SK-N-SH (cell line): ENCODE measurements at regions not wholly inside any gene's neighbourhood (a gene's known extent, or its start where the extent isn't known, plus 50 kb on each side); places are given as distances from the start of the nearest gene placed in this dataset.

Experiments
- CTCF ChIA-PET: fragments of 300-600, 350-600 bp; formaldehyde crosslinking; extraction: SDS; loops from one replicate; lab custom pipeline; 2021; lab: Yijun Ruan, JAX
- POLR2A ChIA-PET: fragments of 350-600 bp; sonication (Branson Sonifier 250); formaldehyde crosslinking; extraction: SDS; loops from one replicate; lab custom pipeline; 2020; ENCODE audit warnings: antibody characterized with exemption, inconsistent platforms; lab: Yijun Ruan, JAX
- DNase-seq: peaks from one replicate; pipeline ENCODE4 v3.0.0; 2012
- H2AFZ ChIP-seq: fragments of 200-600 bp; sonication (generic); 2 replicates; pipeline ENCODE4 v1.8.1; 2016; ENCODE audit warnings: antibody characterized with exemption, mild to moderate bottlenecking, low read depth
- H3F3A ChIP-seq: fragments of 200-600 bp; sonication (generic); replicated peaks from 2 replicates; pipeline ENCODE3; 2016; ENCODE audit warnings: antibody characterized with exemption, mild to moderate bottlenecking; ENCODE audit not compliant: insufficient read depth
- H3K27ac ChIP-seq, 2 experiments: fragments of 200-500 bp in 1 of 2; fragments of 200-600 bp in 1 of 2; sonication (Bioruptor generic) in 1 of 2; sonication (generic), shearing (Covaris generic) in 1 of 2; 2 replicates each; pipeline versions ENCODE4 v1.5.1 to v1.6.1; 2014 to 2016; ENCODE audit warnings: low read depth in 2 of 2, inconsistent platforms in 1 of 2, low read length in 1 of 2, mild to moderate bottlenecking in 1 of 2, mixed read lengths in 1 of 2
- H3K27me3 ChIP-seq: fragments of 200-600 bp; sonication (generic), shearing (Covaris generic); 2 replicates; pipeline ENCODE4 v1.6.1; 2016; ENCODE audit warnings: mixed run types; ENCODE audit not compliant: insufficient read depth
- H3K36me3 ChIP-seq, 2 experiments: fragments of 200-500 bp in 1 of 2; fragments of 200-600 bp in 1 of 2; sonication (Bioruptor generic) in 1 of 2; sonication (generic) in 1 of 2; replicated peaks in 1 of 2; 2 replicates each; pipeline versions ENCODE3 to v1.5.1; 2014 to 2016; ENCODE audit warnings: low read length in 1 of 2, mild to moderate bottlenecking in 1 of 2; ENCODE audit not compliant: insufficient read depth in 2 of 2, control insufficient read depth in 1 of 2
- H3K4me1 ChIP-seq, 2 experiments: fragments of 200-500 bp in 1 of 2; fragments of 200-600 bp in 1 of 2; sonication (Bioruptor generic) in 1 of 2; sonication (generic), shearing (Covaris generic) in 1 of 2; 2 replicates each; pipeline versions ENCODE4 v1.5.1 to v1.6.1; 2014 to 2016; ENCODE audit warnings: low read depth in 1 of 2, low read length in 1 of 2, mixed run types in 1 of 2; ENCODE audit not compliant: insufficient read depth in 2 of 2, control insufficient read depth in 1 of 2
- H3K4me2 ChIP-seq: fragments of 200-600 bp; sonication (generic), shearing (Covaris generic); 2 replicates; pipeline ENCODE4 v1.6.1; 2017; ENCODE audit warnings: mixed run types
- H3K4me3 ChIP-seq, 2 experiments: fragments of 200-500 bp in 1 of 2; fragments of 200-600 bp in 1 of 2; sonication (Bioruptor generic) in 1 of 2; sonication (generic), shearing (Covaris generic) in 1 of 2; 2 replicates each; pipeline versions ENCODE4 v1.5.1 to v1.8.1; 2014 to 2016; ENCODE audit warnings: low read depth in 2 of 2, inconsistent platforms in 1 of 2, low read length in 1 of 2, mild to moderate bottlenecking in 1 of 2, mixed read lengths in 1 of 2, moderate library complexity in 1 of 2
- H3K79me2 ChIP-seq: fragments of 200-600 bp; sonication (generic); 2 replicates; pipeline ENCODE4 v1.8.1; 2017; ENCODE audit warnings: mild to moderate bottlenecking; ENCODE audit not compliant: insufficient read depth
- H3K9ac ChIP-seq: fragments of 200-600 bp; sonication (generic); 2 replicates; pipeline ENCODE4 v1.6.1; 2017; ENCODE audit warnings: mixed run types
- H3K9me2 ChIP-seq: fragments of 200-600 bp; sonication (generic); 2 replicates; pipeline ENCODE4 v1.6.1; 2017; ENCODE audit warnings: mixed run types
- H3K9me3 ChIP-seq: fragments of 200-600 bp; sonication (generic); 2 replicates; pipeline ENCODE4 v1.6.1; 2017; ENCODE audit warnings: mixed run types, mild to moderate bottlenecking, moderate library complexity
- H4K20me1 ChIP-seq: fragments of 200-600 bp; sonication (generic); 2 replicates; pipeline ENCODE4 v1.6.1; 2017; ENCODE audit warnings: mild to moderate bottlenecking, mixed run types; ENCODE audit not compliant: insufficient read depth
- CHD2 ChIP-seq: fragments of 150-350 bp; IDR thresholded peaks from 2 replicates; pipeline ENCODE4 v1.6.1; 2018; ENCODE audit warnings: low read length; ENCODE audit not compliant: partially characterized antibody
- EZH2phosphoT487 ChIP-seq: fragments of 200-600 bp; sonication (generic); IDR thresholded peaks from 2 replicates; pipeline ENCODE4 v1.6.1; 2017; ENCODE audit warnings: low read depth, mixed run types, mild to moderate bottlenecking, antibody characterized with exemption, moderate library complexity, borderline replicate concordance
- FOXJ3 ChIP-seq: sonication (generic); formaldehyde crosslinking; IDR thresholded peaks from 2 replicates; pipeline ENCODE4 v1.5.1; 2020; ENCODE audit warnings: mild to moderate bottlenecking, missing genetic modification reagents
- GABPA ChIP-seq: IDR thresholded peaks from 2 replicates; pipeline ENCODE4 v1.4.0; 2012; ENCODE audit warnings: low read depth, mild to moderate bottlenecking
- IRF3 ChIP-seq: fragments of 150-350 bp; IDR thresholded peaks from 2 replicates; pipeline ENCODE4 v1.6.1; 2016; ENCODE audit warnings: mild to moderate bottlenecking, low read depth, low read length
- JUND ChIP-seq: IDR thresholded peaks from 2 replicates; pipeline ENCODE4 v1.4.0; 2012
- MXI1 ChIP-seq: IDR thresholded peaks from 2 replicates; pipeline ENCODE4 v1.6.1; 2012; ENCODE audit warnings: mild to moderate bottlenecking, low read depth, low read length, improper control_type of control experiment
- NFIC ChIP-seq: IDR thresholded peaks from 2 replicates; pipeline ENCODE4 v1.4.0; 2012; ENCODE audit warnings: borderline replicate concordance
- NRF1 ChIP-seq: IDR thresholded peaks from 2 replicates; pipeline ENCODE4 v1.6.1; 2012; ENCODE audit warnings: low read depth, mild to moderate bottlenecking, low read length
- RFX5 ChIP-seq: IDR thresholded peaks from 2 replicates; pipeline ENCODE4 v1.6.1; 2012; ENCODE audit warnings: mild to moderate bottlenecking, improper control_type of control experiment, low read length
- RXRA ChIP-seq: IDR thresholded peaks from 2 replicates; pipeline ENCODE4 v1.4.0; 2012; ENCODE audit warnings: low read depth, mild to moderate bottlenecking, borderline replicate concordance
- SMC3 ChIP-seq: IDR thresholded peaks from 2 replicates; pipeline ENCODE4 v1.6.1; 2012; ENCODE audit warnings: low read depth, low read length, improper control_type of control experiment
- TAF1 ChIP-seq: IDR thresholded peaks from 2 replicates; pipeline ENCODE4 v1.6.1; 2012; ENCODE audit warnings: low read depth, mild to moderate bottlenecking, low read length, moderate library complexity, borderline replicate concordance
- YY1 ChIP-seq: IDR thresholded peaks from 2 replicates; pipeline ENCODE4 v1.4.0; 2012; ENCODE audit warnings: low read depth, mild to moderate bottlenecking
- WGBS: methylation state at CpG from one replicate; pipeline ENCODE4 v1.1.6; 2017; ENCODE audit warnings: low lambda C conversion rate; 5-methylcytosine and 5-hydroxymethylcytosine counted together
- TF ChIP-seq, protein P1 (sequence below): IDR thresholded peaks from 2 replicates; pipeline ENCODE4 v1.4.0; 2012; ENCODE audit warnings: low read depth, borderline replicate concordance
- TF ChIP-seq, protein P2 (sequence below): fragments of 150-350 bp; IDR thresholded peaks from 2 replicates; pipeline ENCODE4 v1.6.1; 2017; ENCODE audit warnings: antibody characterized with exemption, low read length, low read depth, borderline replicate concordance
- TF ChIP-seq, protein P3 (sequence below): fragments of 200-600 bp; sonication (generic); IDR thresholded peaks from 2 replicates; pipeline ENCODE4 v1.6.1; 2017; ENCODE audit warnings: antibody characterized with exemption, mild to moderate bottlenecking, moderate library complexity
- TF ChIP-seq, protein P4 (sequence below): IDR thresholded peaks from 2 replicates; pipeline ENCODE4 v1.4.0; 2012; ENCODE audit warnings: low read depth, borderline replicate concordance
- TF ChIP-seq, protein P5 (sequence below): IDR thresholded peaks from 2 replicates; pipeline ENCODE4; 2012

GRCh38 chr22:27232077-27232476, 569.5 kb downstream of the MN1 start:
- TF ChIP-seq TAF1 = no peak
- TF ChIP-seq SMC3 = no peak
- TF ChIP-seq, protein P1, sequence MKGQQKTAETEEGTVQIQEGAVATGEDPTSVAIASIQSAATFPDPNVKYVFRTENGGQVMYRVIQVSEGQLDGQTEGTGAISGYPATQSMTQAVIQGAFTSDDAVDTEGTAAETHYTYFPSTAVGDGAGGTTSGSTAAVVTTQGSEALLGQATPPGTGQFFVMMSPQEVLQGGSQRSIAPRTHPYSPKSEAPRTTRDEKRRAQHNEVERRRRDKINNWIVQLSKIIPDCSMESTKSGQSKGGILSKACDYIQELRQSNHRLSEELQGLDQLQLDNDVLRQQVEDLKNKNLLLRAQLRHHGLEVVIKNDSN = no peak
- TF ChIP-seq, protein P2, sequence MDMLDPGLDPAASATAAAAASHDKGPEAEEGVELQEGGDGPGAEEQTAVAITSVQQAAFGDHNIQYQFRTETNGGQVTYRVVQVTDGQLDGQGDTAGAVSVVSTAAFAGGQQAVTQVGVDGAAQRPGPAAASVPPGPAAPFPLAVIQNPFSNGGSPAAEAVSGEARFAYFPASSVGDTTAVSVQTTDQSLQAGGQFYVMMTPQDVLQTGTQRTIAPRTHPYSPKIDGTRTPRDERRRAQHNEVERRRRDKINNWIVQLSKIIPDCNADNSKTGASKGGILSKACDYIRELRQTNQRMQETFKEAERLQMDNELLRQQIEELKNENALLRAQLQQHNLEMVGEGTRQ = no peak
- TF ChIP-seq, protein P3, sequence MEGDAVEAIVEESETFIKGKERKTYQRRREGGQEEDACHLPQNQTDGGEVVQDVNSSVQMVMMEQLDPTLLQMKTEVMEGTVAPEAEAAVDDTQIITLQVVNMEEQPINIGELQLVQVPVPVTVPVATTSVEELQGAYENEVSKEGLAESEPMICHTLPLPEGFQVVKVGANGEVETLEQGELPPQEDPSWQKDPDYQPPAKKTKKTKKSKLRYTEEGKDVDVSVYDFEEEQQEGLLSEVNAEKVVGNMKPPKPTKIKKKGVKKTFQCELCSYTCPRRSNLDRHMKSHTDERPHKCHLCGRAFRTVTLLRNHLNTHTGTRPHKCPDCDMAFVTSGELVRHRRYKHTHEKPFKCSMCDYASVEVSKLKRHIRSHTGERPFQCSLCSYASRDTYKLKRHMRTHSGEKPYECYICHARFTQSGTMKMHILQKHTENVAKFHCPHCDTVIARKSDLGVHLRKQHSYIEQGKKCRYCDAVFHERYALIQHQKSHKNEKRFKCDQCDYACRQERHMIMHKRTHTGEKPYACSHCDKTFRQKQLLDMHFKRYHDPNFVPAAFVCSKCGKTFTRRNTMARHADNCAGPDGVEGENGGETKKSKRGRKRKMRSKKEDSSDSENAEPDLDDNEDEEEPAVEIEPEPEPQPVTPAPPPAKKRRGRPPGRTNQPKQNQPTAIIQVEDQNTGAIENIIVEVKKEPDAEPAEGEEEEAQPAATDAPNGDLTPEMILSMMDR = no peak
- no peak for TF ChIP-seq NRF1
- H3K9ac ChIP-seq = no peak overlapping the region
- H3K4me2 ChIP-seq = no peak overlapping the region
- H3K27me3 ChIP-seq = no peaks in the 10 kb centered on the region
- H3K9me2 ChIP-seq = no peaks in the 10 kb centered on the region
- H3F3A ChIP-seq = no peaks in the 10 kb centered on the region
- no peaks in the 10 kb centered on the region for H3K36me3 ChIP-seq
- CTCF ChIA-PET = no interaction called here
- no peaks in the 10 kb centered on the region for H4K20me1 ChIP-seq
- no peak overlapping the region for H3K27ac ChIP-seq
- H3K4me3 ChIP-seq = no peak overlapping the region
- no peak overlapping the region for H2AFZ ChIP-seq
- no peaks in the 10 kb centered on the region for H3K4me1 ChIP-seq
- POLR2A ChIA-PET = no interaction called here
- no peaks in the 10 kb centered on the region for H3K79me2 ChIP-seq
- H3K9me3 ChIP-seq = no peaks in the 10 kb centered on the region
- DNase-seq = no peak
- WGBS = 70% methylated on average over 8 of the region's 8 CpGs

DNA sequence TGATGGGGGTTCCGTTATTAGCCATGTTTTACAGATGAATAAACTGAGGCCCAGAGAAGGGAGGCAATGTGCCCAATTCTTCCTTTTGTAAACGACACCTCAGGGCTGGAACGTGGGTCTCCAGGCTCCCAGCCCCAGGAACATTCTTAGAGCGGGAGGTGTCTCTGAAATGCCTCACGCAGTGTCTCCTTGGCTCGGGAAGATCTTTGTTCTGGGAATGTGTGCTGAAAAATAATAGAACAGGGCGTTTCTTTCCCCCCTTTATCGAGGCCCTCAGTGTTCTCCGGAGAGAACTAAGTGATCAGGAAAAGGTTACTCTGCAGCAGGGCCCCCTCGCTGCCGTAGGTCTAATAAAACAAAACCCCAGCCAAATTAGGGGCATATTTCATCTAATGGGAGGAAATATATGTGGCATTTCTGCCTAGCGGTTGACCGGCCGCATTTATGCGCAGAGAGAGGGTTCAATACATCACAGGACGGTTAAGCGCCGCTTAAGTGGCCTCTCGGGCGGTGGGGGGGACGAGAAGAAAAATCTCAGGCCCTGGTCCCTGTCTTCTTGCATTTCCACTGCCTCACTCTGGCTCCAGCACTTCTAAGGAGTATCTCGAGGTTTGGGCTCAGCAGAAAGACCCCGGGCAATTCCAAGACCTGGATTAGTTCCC, 564.3 kb downstream of the MN1 start:
- no peak for DNase-seq
- no peaks in the 10 kb centered on the region for H4K20me1 ChIP-seq
- no peaks in the 10 kb centered on the region for H3K27me3 ChIP-seq
- H3K4me3 ChIP-seq = no peak overlapping the region
- no peak overlapping the region for H3K9ac ChIP-seq
- H3F3A ChIP-seq = no peaks in the 10 kb centered on the region
- WGBS = 83% methylated on average over 23 of the region's 23 CpGs
- POLR2A ChIA-PET = no interaction called here
- no peak overlapping the region for H3K4me2 ChIP-seq
- no peak overlapping the region; a peak in 1 of 4 replicates for H3K27ac ChIP-seq
- no peaks in the 10 kb centered on the region for H3K36me3 ChIP-seq
- H3K4me1 ChIP-seq = peaks cover 4 to 33% of the 10 kb centered on the region in 2 experiments; a peak in 3 of 4 replicates
- no peak overlapping the region for H2AFZ ChIP-seq
- CTCF ChIA-PET = no interaction called here
- H3K79me2 ChIP-seq = no peaks in the 10 kb centered on the region
- no peaks in the 10 kb centered on the region for H3K9me2 ChIP-seq
- H3K9me3 ChIP-seq = no peaks in the 10 kb centered on the region
- no peak for TF ChIP-seq RXRA
- TF ChIP-seq FOXJ3 (CRISPR knock-in tag) = no peak
- TF ChIP-seq CHD2 = no peak
- TF ChIP-seq GABPA = no peak
- TF ChIP-seq NFIC = no peak
- TF ChIP-seq, protein P4, sequence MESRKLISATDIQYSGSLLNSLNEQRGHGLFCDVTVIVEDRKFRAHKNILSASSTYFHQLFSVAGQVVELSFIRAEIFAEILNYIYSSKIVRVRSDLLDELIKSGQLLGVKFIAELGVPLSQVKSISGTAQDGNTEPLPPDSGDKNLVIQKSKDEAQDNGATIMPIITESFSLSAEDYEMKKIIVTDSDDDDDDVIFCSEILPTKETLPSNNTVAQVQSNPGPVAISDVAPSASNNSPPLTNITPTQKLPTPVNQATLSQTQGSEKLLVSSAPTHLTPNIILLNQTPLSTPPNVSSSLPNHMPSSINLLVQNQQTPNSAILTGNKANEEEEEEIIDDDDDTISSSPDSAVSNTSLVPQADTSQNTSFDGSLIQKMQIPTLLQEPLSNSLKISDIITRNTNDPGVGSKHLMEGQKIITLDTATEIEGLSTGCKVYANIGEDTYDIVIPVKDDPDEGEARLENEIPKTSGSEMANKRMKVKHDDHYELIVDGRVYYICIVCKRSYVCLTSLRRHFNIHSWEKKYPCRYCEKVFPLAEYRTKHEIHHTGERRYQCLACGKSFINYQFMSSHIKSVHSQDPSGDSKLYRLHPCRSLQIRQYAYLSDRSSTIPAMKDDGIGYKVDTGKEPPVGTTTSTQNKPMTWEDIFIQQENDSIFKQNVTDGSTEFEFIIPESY = no peak
- no peak for TF ChIP-seq JUND
- no peak for TF ChIP-seq YY1
- TF ChIP-seq EZH2phosphoT487 = no peak
- no peak for TF ChIP-seq RFX5
- TF ChIP-seq, protein P5, sequence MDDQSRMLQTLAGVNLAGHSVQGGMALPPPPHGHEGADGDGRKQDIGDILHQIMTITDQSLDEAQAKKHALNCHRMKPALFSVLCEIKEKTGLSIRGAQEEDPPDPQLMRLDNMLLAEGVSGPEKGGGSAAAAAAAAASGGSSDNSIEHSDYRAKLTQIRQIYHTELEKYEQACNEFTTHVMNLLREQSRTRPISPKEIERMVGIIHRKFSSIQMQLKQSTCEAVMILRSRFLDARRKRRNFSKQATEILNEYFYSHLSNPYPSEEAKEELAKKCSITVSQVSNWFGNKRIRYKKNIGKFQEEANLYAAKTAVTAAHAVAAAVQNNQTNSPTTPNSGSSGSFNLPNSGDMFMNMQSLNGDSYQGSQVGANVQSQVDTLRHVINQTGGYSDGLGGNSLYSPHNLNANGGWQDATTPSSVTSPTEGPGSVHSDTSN = no peak
- TF ChIP-seq, protein P1 = no peak
- no peak for TF ChIP-seq IRF3
- no peak for TF ChIP-seq MXI1
